Nucleus accumbens (tissue), 56 donors: ENCODE measurements at regions not wholly inside any gene's neighbourhood (a gene's known extent, or its start where the extent isn't known, plus 50 kb on each side); places are given as distances from the start of the nearest gene placed in this dataset.
A peak's percentile ranks its signal among the peaks of the same experiment; 100 is the strongest.

Experiments
- DNase-seq, 56 donors: peaks; one replicate each; lab custom pipeline; 2025; lab: John Stamatoyannopoulos, UW

DNA sequence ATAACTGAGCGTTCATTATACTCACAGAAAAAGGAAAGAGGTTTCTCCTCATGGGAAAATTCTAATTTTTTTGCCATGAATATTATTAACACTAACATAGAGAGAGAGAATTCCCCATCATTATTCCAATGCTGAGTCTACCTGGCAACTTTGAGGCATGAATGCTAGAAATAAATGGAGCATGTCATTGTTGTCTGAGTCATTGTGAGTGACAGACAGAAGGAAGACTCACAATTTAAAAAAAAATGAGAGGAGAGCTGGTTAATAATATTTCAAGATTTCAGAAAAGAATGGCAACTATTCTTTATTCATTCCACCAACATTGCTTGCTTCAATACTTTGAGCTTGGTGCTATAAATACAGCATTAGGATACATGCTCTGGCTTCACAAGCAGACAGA lies 170.4 kb upstream of the HS3ST1 start:
- no peak for DNase-seq

DNA sequence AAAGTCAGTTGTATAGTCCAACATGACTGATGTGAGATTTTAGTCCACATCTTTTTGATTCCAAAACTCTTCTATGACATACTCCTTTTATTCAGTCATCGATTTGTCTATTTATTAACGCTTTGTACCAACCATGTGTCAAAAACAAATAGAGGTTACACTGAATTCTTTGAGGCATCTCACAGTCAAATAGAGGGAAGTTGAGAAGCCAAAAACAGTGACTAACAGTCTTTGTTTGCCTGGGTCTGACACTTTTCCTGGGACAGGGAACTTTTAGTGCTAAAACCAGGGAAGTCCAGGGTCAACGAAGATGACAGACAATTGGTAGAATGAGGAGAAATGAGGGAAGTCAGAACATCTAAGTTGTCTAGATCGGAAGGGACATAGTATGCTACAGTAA lies 169.9 kb upstream of the HS3ST1 start:
- no peak for DNase-seq

DNA sequence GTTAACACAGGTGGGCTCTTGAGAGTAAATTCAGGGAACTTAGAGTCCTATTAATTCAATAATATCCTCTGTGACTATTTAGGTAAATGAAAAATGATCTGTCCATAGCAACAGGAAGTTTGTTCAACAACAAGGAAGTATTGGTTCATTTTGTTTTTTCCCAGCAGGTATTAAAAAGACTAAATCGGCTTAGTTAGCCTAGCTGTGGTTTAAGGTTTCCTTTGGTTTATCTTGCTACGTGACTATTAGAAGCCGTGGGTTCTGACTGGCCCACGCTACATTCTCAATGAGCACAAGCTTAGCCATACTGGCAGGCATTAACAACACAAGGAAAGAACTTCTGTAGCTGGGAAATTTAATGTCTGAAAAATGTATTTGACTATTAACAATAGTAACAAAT lies 168.8 kb upstream of the HS3ST1 start:
- DNase-seq, result no peak

DNA sequence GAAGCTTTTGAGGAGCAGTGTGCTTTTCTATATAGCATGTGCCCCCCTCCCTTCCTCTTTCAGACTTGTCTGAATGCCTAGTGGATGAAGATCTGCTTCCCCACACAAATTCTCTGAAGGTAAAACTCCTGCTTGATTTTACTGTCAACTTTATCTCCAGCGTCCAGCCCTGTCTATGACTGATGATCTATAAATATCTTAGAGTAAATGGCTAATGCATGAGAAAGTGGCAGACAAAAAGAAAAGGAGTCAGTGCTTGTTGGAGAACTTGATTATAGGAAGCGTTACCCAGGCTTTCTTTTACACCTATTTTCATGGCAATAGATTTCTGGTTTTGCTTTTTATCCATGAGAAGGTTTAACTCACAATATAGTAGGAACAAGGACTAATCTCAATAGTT lies 168.3 kb upstream of the HS3ST1 start:
- DNase-seq, result no peak

DNA sequence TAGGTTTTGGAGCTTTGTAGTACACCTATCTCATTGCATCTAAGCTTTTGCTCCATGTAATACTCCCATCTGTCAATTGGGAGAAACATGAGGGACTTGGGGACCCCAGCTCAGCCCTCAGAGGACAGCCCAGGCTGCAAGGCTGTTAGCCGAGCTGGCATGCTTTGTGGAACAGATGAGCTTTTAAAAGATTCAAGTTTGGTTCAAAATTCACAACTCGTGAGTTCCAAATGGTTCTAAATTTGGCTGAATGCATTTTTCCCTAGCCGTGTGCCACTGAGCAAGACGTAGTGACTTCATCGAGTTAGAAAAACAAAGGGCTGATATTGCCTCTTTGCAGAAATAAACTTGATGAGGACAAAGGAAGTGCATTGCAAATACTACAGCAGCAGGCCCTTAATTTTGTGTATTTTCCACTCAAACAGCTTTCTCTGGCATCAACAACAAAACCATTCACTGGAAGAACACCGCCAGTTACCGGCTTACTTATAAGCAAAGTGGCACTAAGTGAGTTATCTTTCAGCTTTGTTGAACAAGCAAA lies 165.0 kb upstream of the HS3ST1 start:
- no peak for DNase-seq

DNA sequence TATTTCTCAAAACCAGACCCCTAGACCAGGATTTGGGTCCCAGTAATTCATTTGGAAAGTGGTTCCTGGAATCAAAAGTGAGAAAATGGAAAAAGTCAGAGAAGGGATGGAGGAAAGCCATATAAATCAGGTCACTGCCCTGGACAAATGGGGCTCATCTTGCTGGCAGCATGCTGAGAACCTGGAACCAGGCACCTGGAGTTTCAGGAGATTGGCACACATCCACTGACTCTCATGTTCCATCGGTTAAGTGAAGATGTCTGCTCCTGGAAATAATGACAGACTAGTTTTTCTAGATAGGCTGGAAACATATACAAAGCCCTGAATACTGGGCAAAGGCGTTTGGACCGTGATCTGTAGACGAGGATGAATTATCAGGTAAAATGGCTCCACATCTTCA lies 163.6 kb upstream of the HS3ST1 start:
- DNase-seq, result no peak

DNA sequence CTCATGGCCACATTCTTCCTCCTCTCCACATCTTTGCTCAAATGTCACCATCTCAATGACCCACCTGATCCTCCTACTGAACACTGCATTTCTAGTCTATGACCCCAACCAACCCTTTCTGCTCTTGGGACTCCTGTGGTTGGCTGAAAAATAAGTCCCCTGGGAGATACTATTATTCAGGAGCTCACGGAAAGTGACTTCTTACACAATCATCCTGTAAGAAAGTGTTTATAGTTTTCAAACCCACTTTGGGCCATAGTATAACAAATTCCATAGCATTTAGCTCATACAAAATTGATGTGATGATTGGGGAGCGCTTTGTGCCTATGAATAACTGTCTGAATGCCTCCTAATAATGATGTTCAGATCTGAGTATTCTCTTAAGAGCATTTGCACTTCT lies 161.4 kb upstream of the HS3ST1 start:
- no peak for DNase-seq

DNA sequence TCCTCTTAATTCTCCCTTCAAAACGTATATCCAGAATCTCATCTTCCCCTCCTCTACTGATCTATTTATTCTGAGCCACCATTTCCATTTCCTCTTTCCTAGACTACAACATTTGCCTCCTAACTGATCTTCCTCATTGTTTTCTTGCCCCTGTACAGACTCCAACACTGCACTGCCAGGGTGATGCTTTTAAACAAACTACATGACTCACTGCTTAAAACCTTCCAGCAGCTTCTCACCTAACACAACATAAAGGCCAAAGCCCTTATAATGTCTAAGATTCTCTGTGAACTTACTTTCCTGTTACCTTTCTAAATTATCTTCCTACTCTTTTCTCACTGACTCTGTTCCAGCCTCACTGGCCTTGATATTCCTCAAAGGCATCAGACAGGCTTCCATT lies 161.0 kb upstream of the HS3ST1 start:
- DNase-seq, result no peak

DNA sequence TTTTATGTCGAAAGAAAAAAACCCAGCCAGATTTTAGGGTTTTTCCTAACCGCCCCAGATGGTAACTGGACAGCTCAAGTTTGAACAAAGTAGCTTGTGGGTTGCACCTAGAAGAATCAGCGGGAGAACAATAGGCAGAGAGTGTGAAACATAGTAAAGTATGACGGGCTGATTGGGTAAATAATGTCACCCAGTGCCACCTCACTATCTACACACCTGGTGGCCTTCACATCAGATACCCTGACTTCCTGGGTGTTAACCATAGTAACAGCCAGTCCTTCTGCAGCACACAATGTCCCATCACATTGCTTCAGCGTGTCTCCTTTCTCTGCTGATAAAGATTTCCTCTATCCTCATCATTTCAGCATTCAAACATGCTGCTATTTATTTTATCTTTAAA lies 159.1 kb upstream of the HS3ST1 start:
- no peak for DNase-seq

DNA sequence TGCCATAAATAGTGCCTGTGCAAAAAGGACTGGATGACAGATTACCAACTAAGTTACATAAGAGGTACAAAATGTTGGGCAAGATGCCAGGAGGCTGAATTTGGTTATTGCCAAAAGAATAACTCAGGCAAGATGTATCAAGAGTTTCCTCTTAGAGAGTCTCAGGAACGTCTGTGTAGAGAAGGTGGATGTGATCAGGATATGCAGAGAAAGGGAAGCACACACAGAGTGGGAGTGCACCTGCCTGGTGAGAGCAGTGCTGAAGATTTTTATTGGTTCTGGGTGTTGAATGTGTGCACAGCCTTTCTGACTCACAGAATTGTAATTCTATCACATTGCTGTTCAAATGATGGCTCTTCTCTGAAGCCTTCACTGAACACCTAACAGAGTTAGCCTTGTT lies 156.8 kb upstream of the HS3ST1 start:
- DNase-seq, result peak in 17 of 56 donors; percentile 1 to 59 (median 15)

DNA sequence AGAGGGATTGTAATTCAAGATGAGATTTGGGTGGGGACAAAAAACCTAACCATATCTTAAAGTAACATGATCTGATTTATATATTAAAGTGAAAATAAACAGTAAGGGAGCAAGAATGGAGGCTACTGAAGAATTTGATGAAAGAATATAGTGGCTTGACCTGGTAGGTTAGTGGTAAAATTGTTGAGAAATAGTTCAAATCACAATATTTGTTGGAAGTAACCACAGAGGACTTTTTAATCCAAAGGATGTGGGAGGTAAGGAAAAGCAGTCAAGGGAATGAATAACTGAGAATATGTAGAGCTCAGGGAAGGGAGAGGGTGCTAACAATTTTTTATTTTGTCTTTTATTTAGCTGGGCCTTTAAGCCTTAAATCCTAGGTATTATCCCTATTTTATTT lies 139.8 kb upstream of the HS3ST1 start:
- no peak for DNase-seq

DNA sequence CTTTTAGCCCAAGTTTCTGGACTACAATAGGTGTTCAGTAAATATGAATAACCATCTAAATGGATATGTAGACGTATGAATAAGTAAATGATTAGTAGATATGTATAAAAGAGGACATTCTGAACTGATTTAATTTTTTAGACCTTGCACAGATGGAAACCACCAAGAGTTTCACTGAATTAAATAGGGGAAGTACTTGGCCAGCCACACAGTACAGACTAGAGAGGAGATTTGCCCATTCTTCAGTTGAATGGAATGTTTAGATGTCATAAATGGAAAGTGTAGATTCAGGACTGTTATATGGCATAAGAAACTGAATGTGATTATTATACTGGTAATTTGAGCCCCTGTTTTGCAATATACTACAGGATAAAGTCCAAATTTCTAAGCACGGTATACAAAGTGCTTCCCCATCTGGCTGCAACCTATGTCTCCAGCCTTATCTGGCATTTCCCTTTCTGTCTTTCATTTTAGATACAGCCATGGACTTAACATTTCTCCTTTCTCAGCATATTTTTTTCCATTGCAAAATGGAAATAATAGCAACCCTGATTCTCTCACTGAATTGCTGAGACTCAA lies 137.8 kb upstream of the HS3ST1 start:
- no peak for DNase-seq

DNA sequence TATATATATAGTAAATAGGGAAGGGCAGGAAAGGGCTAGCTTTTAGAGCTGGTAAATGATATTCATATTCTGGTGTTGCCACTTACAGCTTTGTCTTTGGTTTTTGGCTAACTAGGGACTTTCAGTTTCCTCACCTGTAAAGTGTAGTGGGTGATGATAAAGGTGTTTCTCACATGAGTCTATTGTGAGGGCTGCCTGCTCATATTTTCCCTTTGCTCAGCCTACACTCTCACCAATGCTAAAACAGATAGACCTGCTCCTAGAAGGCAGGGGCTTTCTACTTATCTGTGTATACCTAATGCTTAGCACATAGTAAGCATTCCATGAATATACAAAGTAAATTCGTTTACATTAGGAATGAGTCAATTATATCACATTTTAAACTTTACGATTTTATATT lies 137.2 kb upstream of the HS3ST1 start:
- DNase-seq, result no peak

DNA sequence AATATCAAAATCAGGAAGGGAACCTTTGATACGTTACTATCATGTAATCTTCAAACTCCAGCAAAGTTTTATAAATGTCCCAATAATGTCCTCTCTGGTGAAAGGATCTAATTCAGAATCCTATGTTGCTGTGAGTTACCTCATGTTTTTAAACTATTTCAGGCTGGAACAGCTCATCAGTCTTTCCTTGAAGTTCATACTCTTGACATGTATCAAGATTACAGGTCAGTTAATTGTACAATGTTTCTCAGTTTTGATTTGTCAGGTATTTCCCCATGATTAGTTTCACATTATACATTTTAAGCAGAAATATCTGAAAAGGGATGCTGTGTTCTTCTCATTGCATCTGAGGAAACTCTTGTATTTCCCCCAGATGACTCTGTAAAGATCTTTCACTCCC lies 136.5 kb upstream of the HS3ST1 start:
- DNase-seq, result no peak

DNA sequence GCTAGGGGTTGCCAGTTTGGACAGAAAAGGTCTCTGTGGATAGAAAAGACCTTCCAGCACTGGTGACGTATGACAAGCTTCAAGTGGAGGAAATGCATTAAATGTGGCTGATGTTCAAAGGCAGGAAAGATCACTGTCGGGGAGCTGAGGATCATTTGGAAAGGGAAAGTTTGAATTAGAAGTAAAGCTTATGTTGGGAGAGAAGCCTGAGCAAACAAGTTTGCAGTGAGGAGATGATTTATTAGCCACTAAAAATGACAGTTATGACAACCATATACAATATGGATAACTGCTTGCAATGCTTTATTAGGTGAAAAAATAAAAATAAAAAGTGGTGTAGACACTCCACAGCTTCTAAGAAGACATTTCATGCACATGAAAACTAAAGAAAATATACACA lies 135.3 kb upstream of the HS3ST1 start:
- DNase-seq, result no peak

DNA sequence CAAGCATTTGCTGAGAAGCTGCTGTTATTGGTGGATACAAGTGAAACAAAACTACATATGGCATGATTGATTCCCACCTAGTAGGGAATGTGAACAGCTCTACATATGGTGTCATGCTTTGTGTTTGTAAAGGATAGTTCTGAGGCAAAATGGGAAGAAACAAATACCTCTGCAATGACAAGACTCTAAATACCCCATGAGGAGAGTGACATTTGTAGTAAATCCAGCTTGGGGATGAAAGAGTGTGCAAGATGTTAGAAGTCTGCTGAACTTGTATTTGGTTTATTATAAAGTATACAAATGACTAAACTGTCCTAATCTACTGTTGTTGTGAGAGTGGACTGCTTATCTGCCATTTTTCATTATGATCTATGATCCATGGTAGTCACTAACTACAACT lies 120.8 kb upstream of the HS3ST1 start:
- DNase-seq, result no peak

DNA sequence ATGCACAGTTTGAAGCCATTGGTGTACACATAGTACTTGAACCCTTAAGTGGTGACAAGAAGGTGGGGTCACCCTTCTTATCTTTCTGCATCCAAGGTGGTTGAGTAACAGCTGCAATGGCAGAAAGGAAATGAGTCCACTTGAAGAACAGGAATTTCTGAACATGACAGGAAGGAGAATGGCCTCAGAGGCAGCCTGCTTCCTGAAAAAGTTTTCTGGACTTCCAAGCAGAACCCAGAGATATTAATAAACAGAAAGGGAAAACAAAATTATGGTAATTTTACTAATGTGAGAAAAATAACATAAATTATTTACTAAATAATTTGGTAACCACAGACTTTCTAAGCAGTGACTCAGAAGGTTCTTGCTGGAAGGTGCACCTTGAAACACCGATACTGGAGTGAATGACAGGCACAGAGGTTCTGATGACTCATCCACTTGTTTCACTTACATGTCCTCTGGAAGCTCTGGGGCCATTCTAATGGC lies 119.9 kb upstream of the HS3ST1 start:
- no peak for DNase-seq

DNA sequence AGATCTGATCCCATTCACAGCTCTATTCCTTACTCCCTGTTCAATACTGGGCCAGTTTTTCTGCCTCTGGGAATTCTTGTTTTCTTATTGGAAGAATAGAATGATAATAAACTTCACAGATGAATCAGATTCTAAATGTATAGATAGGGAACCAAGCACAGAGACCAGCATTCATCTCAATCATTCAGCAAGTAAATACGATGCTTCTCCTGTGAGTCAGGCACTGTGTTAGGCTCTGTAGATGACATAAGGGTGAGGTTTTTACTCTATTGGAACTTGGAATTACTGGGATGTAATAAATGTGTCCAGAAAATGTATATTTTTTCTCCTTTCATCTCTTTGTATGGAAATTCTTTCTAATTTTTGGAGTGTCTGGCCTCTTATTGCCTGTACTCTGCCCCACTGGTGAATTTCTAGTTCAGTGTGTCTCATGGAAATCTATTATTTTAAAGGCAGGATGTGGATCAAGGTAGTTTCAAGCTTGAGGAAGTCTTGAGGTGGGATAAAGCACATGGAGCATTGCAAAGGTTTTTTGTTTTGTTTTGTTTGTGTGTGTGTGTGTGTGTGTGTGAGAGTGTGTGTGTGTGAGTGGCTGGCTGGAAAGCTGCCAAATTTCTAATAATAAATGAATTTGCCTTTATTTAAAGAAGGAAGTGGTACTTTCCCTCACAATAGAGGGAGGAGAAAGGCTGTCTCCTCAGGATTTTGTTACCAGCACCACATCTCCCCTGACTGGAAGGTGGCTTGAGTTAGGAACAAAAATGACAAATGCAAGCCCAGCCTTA lies 117.9 kb upstream of the HS3ST1 start:
- no peak for DNase-seq

DNA sequence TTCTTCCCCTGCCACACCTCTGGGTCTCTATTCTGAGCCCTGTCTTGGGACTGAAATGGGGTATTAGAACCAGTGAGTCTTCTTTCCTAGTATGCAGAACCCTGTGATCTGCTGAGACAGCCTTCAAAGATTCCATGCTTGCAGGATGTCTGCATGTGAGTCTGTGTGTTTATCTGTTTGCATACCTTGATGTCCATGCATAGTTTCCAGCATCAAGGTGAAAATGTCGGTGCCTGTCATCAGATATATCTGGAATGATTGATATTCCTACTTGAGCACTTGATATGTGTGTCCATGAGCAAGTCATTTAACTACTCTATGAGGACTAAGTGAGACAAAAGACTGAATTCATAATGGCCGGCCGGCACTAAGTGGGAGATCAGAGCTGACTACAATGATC lies 117.0 kb upstream of the HS3ST1 start:
- no peak for DNase-seq

DNA sequence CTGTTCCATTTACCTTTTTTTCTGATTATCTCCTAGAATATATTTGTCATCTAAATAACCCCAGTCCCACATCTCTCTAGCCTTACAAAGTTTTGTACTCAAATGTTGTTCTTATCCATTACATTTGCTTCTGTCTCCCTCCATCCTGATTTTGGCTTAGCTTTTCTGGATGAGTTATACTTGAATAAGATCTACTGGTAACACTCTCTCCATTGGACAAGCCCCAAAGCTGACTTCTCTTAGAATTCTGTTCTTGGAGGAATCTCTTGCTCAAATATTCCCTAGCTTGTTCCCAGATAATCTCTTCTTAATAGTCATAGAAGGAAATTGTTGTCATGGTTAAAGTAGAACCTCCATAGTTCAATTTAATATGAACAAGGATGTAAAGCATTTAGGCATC lies 115.5 kb upstream of the HS3ST1 start:
- DNase-seq, result no peak

DNA sequence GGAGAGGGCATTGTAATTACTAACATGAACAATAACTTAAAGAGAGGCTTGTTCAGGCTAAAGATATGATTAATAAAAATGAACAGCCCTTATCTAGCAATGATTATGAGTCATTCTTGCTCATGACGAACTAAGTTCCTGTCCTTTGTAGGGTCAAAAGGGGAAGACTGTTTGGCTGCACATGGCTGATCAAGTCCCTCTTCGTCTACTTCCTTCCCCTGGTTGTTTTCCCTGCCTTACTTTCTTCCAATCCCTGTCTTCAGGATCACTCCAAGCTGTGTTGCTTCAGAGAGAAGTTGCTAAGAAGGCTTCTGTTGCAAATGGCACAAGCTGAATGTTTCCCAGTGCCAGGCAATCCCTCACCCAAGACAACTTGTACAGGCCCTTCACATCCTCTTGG lies 115.0 kb upstream of the HS3ST1 start:
- no peak for DNase-seq

DNA sequence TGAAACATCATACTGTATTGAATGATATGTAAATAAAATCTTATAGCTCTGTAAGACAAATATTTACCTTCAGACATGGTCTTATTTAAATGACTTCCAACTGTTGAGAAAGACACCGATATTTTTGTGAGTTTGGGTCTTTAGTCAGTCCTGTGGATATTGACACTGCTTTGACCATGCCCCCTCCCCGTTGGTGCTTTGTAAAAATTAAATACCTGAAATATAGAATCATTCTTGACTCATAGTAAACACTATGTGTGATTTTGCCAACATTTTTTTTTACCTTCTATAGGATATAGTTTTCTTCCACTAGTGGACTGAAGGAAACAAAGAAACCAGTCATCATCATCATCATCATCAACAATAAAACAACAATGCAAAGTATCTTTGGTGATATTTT lies 114.3 kb upstream of the HS3ST1 start:
- DNase-seq, result no peak
